ENCODE measurements at regions not wholly inside any gene's neighbourhood (a gene's known extent, or its start where the extent isn't known, plus 50 kb on each side); places are given as distances from the start of the nearest gene placed in this dataset.

GRCh38 chr17:77864234-77865111, 94.0 kb upstream of the TNRC6C start:
- peak in 1 of 5 donors; percentile 28 for DNase-seq
- peak in 3 of 4 donors; percentile 8 to 35 (median 17) for ATAC-seq
- H3K36me3 ChIP-seq = no peaks in the 10 kb centered on the region
- H3K4me3 ChIP-seq = peak overlapping the region in 7 of 12 donors; percentile 9 to 39 (median 20)
- H3K9me3 ChIP-seq = no peaks in the 10 kb centered on the region
- WGBS, 4 donors = 62 to 72% (median 65%) methylated on average over 15 to 21 of the region's 21 CpGs
- peaks cover 0 to 42% (median 20%) of the 10 kb centered on the region in 12 donors for H3K4me1 ChIP-seq
- TF ChIP-seq, protein P1, sequence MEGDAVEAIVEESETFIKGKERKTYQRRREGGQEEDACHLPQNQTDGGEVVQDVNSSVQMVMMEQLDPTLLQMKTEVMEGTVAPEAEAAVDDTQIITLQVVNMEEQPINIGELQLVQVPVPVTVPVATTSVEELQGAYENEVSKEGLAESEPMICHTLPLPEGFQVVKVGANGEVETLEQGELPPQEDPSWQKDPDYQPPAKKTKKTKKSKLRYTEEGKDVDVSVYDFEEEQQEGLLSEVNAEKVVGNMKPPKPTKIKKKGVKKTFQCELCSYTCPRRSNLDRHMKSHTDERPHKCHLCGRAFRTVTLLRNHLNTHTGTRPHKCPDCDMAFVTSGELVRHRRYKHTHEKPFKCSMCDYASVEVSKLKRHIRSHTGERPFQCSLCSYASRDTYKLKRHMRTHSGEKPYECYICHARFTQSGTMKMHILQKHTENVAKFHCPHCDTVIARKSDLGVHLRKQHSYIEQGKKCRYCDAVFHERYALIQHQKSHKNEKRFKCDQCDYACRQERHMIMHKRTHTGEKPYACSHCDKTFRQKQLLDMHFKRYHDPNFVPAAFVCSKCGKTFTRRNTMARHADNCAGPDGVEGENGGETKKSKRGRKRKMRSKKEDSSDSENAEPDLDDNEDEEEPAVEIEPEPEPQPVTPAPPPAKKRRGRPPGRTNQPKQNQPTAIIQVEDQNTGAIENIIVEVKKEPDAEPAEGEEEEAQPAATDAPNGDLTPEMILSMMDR (IDR thresholded peaks at IDR 0.05) = no peak
- no peak for TF ChIP-seq POLR2A (IDR thresholded peaks at IDR 0.05)
- intact Hi-C loops (cut with DNase I) = loop anchor here in 1 of 10 donors (2.0 kb wide), 1 partner anchor 34 kb away; no protein-coding TSS in a partner anchor
- H3K27me3 ChIP-seq = no peaks in the 10 kb centered on the region
- peak overlapping the region in 9 of 12 donors; percentile 37 to 85 (median 56) for H3K27ac ChIP-seq

DNA sequence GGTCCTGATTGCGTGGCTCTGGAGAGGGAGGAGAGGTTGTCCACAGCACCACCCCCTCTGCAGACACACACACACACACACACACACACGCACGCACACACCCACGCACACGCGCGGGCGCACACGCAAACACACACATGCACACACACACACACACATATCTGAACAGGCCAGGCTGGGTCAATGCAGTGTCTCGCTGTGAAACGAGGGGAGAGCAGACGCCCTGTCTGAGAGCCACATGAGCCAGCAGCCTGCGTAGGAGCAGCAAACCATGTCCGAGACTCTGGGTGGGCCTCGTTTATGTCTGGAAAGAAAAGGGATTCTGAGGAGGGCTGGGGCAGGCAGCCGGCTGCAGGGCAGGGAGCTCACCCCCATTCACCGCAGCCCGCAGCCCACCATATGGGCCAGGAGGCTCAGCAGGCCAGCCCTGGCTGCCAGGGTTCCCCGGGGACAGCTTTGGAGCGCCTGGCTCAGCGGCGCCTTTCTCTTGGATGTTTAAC, 93.3 kb upstream of the TNRC6C start:
- H3K36me3 ChIP-seq = no peaks in the 10 kb centered on the region
- H3K9me3 ChIP-seq = no peaks in the 10 kb centered on the region
- peak in 4 of 5 donors; percentile 36 to 67 (median 60) for DNase-seq
- ATAC-seq = peak in 3 of 4 donors; percentile 55 to 83 (median 58)
- TF ChIP-seq POLR2A (IDR thresholded peaks at IDR 0.05) = no peak
- TF ChIP-seq, protein P1 (IDR thresholded peaks at IDR 0.05) = no peak
- peaks cover 0 to 45% (median 20%) of the 10 kb centered on the region in 12 donors for H3K4me1 ChIP-seq
- 70 to 91% (median 75%) methylated on average over 11 to 22 of the region's 22 CpGs for WGBS, 4 donors
- H3K4me3 ChIP-seq = peak overlapping the region in 2 of 12 donors; percentile 22 to 37
- intact Hi-C loops (cut with DNase I) = loop anchor here in 1 of 10 donors (2.0 kb wide), 1 partner anchor 34 kb away; no protein-coding TSS in a partner anchor
- H3K27me3 ChIP-seq = no peaks in the 10 kb centered on the region
- peak overlapping the region in 10 of 12 donors; percentile 20 to 85 (median 60) for H3K27ac ChIP-seq

GRCh38 chr17:77865716-77866115, 92.8 kb upstream of the TNRC6C start:
- 53 to 67% (median 62%) methylated on average over 3 of the region's 3 CpGs for WGBS, 4 donors
- no peak overlapping the region for H3K4me3 ChIP-seq
- ATAC-seq = peak in 2 of 4 donors; percentile 21 to 53
- peak overlapping the region in 8 of 12 donors; percentile 49 to 85 (median 66) for H3K27ac ChIP-seq
- DNase-seq = peak in 1 of 5 donors; percentile 21
- no peaks in the 10 kb centered on the region for H3K9me3 ChIP-seq
- TF ChIP-seq POLR2A (IDR thresholded peaks at IDR 0.05) = no peak
- TF ChIP-seq, protein P1 (IDR thresholded peaks at IDR 0.05) = no peak
- no peaks in the 10 kb centered on the region for H3K36me3 ChIP-seq
- peaks cover 0 to 47% (median 20%) of the 10 kb centered on the region in 12 donors for H3K4me1 ChIP-seq
- intact Hi-C loops (cut with DNase I) = loop anchor here in 1 of 10 donors (2.0 kb wide), 1 partner anchor 35 kb away; no protein-coding TSS in a partner anchor
- no peaks in the 10 kb centered on the region for H3K27me3 ChIP-seq

DNA sequence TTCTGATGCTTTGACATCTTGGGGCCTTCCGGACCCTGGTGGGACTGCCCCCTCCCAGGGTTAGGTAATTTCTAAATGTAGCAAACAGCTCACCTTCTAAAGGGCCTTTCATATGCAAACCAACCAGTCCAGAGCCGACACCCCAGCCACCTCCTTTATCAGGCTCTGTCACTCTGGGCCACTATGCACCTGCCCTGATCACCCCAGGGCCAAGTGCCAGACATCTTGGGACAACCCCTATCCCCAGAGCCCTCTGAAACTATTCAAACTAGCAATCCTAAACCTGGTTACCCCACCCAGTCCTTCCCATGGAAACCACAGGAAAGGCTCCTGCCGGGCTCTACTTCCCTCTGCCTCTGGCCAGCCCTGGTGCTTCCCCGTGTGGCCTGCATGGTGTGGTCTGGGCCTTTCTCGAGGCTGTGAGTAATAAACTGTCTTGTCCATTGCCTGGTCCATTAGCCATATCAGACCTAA, 91.2 kb upstream of the TNRC6C start:
- no peaks in the 10 kb centered on the region for H3K9me3 ChIP-seq
- H3K36me3 ChIP-seq = no peaks in the 10 kb centered on the region
- intact Hi-C loops (cut with DNase I) = no loop called here
- DNase-seq = peak in 2 of 5 donors; percentile 13 to 56
- no peaks in the 10 kb centered on the region for H3K27me3 ChIP-seq
- WGBS, 4 donors = 68 to 82% (median 71%) methylated on average over 5 of the region's 5 CpGs
- H3K4me3 ChIP-seq = no peak overlapping the region
- peaks cover 0 to 54% (median 20%) of the 10 kb centered on the region in 12 donors for H3K4me1 ChIP-seq
- no peak overlapping the region for H3K27ac ChIP-seq
- no peak for ATAC-seq
- no peak for TF ChIP-seq POLR2A (IDR thresholded peaks at IDR 0.05)
- TF ChIP-seq, protein P1 (IDR thresholded peaks at IDR 0.05) = no peak
